SHP77 treated with DMSO at 0.1 percent for 48 hours (cell line): ENCODE measurements at regions not wholly inside any gene's neighbourhood (a gene's known extent, or its start where the extent isn't known, plus 50 kb on each side); places are given as distances from the start of the nearest gene placed in this dataset.
"Not testable (repeated sequence)": the region's sequence is repeated elsewhere in the genome, so short reads cannot be mapped to it uniquely, and the experiment has no call there.

Experiments used
- DNase-seq: peaks from one replicate; lab custom pipeline; 2025; lab: John Stamatoyannopoulos, UW

DNA sequence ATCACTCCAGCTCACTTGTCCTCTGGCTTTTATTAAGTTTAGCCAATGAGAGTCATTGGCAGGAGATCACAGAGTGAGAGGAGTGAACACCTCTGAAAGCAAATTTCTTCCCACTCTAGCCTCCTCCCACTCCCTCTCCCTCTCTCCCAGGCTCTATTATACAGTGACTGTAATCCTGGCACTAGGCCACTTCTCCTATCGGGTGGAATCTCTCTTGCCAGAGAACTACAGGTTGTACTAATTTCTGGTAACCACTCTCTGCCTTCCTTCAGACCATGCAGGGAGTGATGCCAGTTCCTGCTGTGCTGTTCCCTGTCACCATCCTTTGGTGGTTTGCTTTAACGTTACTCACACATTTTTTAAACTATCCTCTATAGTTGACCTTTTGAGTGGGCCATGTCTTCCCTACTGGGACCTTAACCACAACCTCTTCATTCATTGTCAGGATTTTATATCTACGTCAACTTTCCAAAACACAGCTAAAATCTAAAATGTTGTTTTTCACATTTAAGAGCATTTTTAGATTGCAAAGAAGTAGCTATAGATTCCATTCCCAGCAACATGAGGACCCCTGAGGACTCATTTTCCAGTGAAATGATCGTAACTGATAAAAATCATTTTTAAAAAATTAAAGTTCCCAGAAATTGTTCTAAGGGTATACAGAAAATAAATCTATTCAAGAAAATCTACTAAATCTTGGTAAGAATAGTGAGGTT lies 217.1 kb downstream of the MREG start:
- DNase-seq, result no peak

DNA sequence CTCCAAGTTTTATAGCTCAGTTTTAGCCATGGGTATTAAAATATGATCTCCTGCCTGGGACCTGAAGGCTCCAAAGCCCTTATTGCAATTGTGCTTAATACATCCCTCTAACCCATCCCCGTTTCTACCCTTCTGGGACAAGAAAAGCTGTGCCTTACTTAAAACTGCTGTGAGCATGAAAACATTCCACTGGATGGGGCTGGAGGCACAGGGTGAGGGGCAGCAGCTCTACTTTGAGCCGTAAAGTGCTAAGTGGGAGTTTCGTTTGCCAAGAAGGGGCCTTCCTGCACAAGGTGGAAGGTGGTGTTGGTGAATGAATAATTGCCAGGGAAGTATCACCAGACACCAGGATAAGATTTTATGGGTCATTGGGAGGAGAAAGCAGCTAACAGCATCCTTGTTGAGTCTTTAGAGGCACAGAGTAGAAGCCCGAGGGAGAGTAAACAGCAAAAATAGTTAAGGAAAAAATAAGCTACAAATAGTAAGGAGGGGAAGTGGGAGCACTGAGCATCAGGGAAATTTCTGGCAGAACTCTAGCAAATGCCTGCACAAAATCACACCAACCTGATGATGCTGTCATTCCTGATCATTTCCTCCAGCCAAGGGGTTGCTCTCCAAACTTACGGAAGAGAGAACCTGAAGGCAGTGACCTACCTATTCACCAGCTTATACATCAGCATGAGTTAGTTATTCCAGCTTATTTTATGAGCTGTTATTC lies 218.4 kb downstream of the MREG start:
- DNase-seq, result no peak

DNA sequence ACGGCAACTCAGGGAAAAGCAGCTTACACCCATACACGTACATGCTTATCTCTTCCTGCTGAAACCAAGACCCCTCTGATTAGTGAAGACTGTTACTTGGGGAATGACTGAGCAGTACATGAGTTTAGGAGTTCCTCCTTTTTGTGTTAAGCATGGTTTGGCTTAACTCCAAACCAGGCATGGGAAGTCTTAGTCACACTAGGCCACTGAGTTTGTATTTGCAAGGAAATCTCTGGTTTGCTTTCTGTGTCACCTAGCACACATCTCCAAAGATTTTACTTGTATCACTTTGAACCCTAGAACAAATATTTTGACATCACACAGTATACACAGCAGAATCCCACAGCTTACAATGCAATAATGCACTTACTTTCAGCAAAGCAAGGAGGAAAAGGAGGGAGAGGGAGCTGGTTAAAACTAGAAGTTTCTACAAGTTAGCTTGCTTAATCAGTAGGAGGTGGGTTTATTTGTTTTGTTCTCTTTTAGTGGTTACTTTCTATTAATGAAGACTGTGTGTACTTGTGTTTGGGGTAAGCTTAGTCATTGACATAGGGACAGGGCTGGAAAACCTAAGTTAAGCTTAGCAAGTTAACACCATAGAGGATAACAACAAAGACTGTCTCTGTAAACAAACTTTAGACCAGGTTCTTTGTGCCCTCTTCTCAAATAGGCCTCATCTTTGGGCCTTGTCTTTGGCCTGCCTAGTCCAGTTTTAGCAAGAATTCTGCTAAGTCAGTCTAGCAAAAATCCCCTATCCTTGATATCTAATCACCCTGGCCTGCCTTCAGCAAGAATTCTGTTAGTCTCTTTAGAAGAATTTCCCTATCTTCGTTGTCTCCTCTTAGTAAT lies 219.4 kb downstream of the MREG start:
- DNase-seq, result no peak

DNA sequence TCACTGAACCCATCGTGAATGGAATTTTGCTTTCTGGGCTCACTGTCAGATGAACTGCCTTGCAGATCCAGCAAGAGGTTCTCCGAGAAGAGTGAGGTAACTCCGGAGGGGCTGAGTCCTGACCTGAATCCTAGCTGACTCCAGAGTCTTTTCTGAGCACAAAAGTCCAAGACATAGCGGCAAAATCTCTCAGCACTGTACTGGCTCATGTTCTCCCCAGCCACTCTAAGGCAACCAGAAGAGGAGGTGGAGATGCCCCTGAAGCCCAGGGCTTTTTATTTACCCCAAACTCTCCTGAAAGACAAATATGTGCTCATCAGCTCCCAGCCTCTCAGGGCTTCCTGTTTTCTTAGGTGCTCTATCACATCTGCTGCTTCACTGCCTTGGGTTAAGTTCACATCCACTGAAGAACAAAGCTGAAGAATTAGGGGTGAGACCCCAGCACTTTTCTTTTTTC lies 221.8 kb downstream of the MREG start:
- peak; percentile 4 for DNase-seq

DNA sequence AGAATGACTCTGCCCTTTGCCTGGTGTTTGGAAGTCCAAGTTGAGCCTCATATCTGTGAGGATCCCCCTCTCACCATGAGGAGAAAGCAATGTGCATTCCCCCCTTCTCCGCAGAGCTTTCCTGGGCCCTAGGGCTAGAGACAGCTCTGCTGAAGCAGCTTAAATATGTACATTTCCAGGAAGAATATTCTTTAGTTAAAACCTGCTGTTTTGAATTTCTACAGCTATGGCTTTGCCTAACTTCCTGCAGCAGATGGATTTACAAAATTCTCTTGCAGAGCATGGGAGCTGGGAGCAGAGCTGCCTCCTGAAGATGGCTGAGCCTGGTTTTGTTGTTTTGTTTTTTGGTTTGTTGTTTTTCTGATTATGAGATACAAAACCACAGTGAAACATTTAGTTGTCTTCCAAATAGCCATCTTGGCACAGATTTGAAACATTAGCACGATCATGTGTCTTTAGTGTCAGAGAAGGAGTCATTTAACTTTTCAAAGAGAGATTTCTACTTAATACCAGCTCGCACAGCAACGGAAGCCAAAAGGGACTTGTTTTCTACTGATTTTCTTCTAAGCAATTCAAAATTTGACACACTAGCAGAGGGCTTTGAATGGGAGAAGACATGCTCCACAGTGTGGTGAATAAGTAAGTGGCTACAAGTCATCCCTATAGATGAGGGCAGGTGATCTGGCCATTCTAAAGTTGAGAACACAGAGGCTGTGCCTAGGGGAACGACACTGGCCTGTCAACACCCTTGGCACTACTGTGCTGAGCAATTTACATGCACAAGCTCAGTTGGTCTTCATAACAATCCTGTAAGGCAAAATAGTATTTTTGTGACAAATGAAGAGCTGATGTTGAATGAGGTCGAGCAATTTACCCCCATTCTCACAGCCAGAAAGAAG lies 222.6 kb downstream of the MREG start:
- no peak for DNase-seq

DNA sequence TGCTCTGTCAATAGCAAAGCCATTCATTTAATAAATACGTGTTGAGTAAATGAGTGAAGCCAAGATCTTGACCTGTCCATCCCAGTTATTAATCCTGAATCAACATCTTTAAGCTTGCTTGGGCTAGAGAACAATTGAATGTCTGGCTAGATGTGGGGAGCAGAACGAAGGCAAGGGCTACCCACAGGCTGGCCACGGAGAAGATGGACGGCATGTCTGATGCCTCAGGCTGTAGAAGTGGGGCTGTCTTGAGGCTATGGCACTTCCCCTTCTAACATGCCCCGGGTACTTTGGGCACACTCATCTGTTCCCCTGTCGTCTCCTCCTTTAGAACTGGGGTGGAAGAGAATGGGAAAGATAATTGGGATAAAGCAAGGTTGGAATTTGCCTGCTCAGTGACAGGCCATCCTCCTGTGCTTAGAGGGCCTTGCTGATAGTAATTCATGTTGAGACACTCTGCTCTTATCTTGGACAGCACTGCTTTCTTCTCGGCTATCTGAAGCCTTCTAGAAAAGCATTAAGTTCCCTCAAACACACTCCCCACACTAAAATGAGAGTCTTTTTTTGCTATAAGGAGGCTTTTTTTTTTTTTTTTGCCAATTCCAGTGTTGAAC lies 225.7 kb downstream of the MREG start:
- DNase-seq, result no peak

GRCh38 chr2:215787025-215787424 lies 226.3 kb downstream of the MREG start:
- DNase-seq, result no peak

DNA sequence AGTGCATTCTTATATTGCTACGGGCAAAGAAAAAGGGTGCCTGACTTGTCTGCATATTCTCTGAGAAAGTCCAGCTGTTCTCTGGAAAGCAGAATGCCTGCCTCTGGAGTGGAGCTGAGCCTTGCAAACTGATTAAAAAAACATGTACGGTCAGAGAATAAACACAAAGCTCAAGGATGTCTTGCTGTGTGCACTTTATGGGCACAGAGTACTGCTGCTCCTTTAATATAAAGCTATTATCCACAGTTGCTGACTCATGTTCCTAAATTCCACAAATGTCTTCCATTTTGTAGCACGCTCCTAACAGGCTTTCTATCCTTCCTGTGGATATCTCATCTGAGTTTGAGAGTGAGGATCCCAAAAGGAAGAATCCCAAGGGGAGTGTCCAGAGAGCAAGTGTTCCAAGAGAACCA lies 229.0 kb downstream of the MREG start:
- no peak for DNase-seq

DNA sequence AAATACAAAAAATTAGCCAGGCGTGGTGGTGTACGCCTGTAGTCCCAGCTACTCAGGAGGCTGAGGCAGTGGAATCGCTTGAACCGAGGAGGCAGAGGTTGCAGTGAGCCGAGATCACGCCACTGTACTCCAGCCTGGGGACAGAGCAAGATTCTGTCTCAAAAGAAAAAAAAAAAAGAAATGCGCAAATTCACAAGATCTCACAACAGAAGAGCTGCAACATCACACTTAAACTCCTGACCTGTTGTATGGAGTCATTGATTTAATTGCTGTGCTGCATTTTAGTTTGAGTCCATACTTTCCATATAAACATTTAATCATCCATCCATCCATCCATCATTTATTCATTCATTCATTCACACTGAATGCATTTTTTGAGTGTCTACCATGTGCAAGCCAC lies 229.7 kb downstream of the MREG start:
- DNase-seq, result not testable (repeated sequence)

DNA sequence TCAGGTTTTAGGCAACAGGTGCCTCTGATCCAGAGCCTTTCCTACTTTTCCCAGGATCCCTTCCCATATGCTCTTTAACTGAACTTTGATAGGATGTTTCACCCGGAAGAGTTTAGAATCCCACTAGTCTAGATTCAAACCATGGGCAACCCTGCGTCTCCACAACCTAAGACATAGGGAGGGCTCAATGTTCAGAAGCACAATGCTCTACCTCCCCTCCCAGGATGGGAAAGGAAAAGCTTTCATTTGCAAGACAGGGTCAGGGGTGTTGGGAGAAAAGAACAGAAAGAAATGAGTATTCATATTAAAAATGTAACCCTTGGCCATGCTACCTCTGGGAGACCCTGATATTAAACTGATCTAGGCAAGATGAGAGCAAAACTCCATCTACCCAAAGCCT lies 230.4 kb downstream of the MREG start:
- no peak for DNase-seq

DNA sequence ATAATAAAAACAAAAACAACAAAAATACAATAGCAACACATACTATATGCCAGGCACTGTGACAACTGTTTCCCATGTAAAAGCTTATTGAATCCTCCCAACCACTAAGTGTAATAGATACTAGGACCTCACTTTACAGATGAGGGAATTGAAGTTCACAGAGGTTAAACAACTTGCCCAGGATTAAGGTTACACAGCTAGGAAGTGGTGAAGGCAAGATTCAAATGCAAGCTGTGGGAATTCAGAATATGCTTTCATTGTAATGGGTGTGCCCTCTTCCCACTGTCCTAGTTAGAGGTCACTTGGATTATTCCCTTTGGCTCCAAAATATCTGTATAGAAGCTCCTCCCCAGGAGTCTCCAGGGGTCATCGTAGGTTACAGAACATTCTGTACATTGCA lies 231.1 kb downstream of the MREG start:
- DNase-seq, result no peak

DNA sequence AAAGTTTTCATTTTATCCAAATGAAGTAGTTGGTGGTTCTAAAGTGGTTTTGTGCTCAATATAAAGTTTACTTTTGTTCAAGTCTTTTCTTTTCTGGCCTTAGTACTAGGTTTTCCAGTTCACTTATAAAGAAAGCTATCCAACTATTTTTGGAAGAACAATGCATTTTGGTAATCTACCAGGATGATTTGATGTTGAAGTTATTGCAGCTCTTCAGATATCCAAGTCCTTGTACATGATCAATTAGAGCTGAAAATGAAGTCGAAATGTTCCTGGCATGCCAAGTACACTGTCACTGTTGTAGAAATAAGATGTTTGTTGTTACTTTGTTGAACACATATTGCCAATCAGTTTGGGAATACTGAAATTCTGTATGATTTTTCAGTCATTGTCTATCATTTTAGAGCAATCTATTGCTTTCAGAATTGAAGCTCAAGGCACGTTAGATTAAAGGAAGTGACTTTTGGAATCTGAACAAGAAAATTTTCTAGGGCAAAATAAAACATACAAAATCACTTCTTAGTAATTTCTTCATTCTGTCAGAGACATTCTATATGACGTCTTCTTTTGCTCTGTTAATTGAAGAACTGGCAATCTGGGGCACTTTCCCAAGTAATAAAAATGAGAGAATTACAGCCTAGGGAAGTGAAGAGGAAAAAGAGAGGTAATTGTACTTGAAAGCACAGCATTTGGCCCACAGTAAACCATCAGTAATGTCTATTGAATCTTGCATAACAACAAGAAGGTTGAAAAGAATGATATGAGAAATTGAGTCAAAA lies 232.3 kb downstream of the MREG start:
- DNase-seq, result no peak

DNA sequence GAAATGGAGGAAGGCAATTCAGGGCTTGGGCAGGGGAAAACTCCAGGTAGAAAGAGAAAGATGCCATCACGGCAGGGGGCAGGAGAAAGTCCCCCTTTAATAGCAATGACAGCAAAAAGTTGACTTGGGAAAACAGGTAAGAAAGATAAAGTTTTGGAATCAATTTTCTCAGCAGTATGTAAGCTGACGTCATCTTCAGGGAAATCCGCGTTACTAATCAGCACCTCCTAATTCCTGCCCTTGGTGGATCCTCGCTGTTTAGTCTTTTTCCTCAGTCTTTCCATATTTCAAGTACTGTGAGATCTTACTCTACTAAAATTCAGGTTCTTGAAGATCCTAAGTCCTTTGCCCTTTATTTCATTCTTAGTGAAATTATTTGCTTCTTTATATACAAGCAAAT lies 233.0 kb downstream of the MREG start:
- DNase-seq, result no peak

GRCh38 chr2:215779912-215780311 lies 233.4 kb downstream of the MREG start:
- DNase-seq, result no peak

GRCh38 chr2:215777465-215778044 lies 235.8 kb downstream of the MREG start:
- DNase-seq, result no peak

- DNase-seq, result no peak
Observed at GRCh38 chr2:215775106-215775505, 238.2 kb downstream of the MREG start.

DNA sequence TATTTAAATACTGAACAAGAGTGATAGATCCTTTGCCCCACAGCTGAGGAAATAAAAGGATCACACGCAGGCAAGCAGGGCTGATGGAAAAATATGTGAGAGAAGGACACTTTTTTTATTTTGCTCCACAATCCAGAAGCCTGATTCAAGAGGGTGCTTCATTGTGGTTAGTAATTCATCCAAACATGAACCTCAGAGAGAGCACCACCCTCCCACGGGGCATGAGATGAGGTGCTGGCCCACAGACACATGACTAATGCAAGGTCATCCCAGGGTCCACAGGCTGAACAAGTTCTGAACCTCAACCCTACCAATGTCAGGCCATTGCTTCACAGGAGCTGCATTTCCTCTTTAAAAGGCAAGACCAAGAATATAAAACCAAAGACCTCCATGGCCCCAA lies 239.6 kb downstream of the MREG start:
- DNase-seq, result no peak

- no peak for DNase-seq
Observed at GRCh38 chr2:215772634-215773563, 240.5 kb downstream of the MREG start.

- DNase-seq, result no peak
Observed at GRCh38 chr2:215772003-215772402, 241.3 kb downstream of the MREG start.
